SK-N-SH (cell line): ENCODE measurements at regions not wholly inside any gene's neighbourhood (a gene's known extent, or its start where the extent isn't known, plus 50 kb on each side); places are given as distances from the start of the nearest gene placed in this dataset.

Experiments
- CTCF ChIA-PET: fragments of 300-600, 350-600 bp; formaldehyde crosslinking; extraction: SDS; loops from one replicate; lab custom pipeline; 2021; lab: Yijun Ruan, JAX
- POLR2A ChIA-PET: fragments of 350-600 bp; sonication (Branson Sonifier 250); formaldehyde crosslinking; extraction: SDS; loops from one replicate; lab custom pipeline; 2020; ENCODE audit warnings: antibody characterized with exemption, inconsistent platforms; lab: Yijun Ruan, JAX
- DNase-seq: peaks from one replicate; pipeline ENCODE4 v3.0.0; 2012
- H2AFZ ChIP-seq: fragments of 200-600 bp; sonication (generic); 2 replicates; pipeline ENCODE4 v1.8.1; 2016; ENCODE audit warnings: antibody characterized with exemption, mild to moderate bottlenecking, low read depth
- H3F3A ChIP-seq: fragments of 200-600 bp; sonication (generic); replicated peaks from 2 replicates; pipeline ENCODE3; 2016; ENCODE audit warnings: antibody characterized with exemption, mild to moderate bottlenecking; ENCODE audit not compliant: insufficient read depth
- H3K27ac ChIP-seq, 2 experiments: fragments of 200-500 bp in 1 of 2; fragments of 200-600 bp in 1 of 2; sonication (Bioruptor generic) in 1 of 2; sonication (generic), shearing (Covaris generic) in 1 of 2; 2 replicates each; pipeline versions ENCODE4 v1.5.1 to v1.6.1; 2014 to 2016; ENCODE audit warnings: low read depth in 2 of 2, inconsistent platforms in 1 of 2, low read length in 1 of 2, mild to moderate bottlenecking in 1 of 2, mixed read lengths in 1 of 2
- H3K27me3 ChIP-seq: fragments of 200-600 bp; sonication (generic), shearing (Covaris generic); 2 replicates; pipeline ENCODE4 v1.6.1; 2016; ENCODE audit warnings: mixed run types; ENCODE audit not compliant: insufficient read depth
- H3K36me3 ChIP-seq, 2 experiments: fragments of 200-500 bp in 1 of 2; fragments of 200-600 bp in 1 of 2; sonication (Bioruptor generic) in 1 of 2; sonication (generic) in 1 of 2; replicated peaks in 1 of 2; 2 replicates each; pipeline versions ENCODE3 to v1.5.1; 2014 to 2016; ENCODE audit warnings: low read length in 1 of 2, mild to moderate bottlenecking in 1 of 2; ENCODE audit not compliant: insufficient read depth in 2 of 2, control insufficient read depth in 1 of 2
- H3K4me1 ChIP-seq, 2 experiments: fragments of 200-500 bp in 1 of 2; fragments of 200-600 bp in 1 of 2; sonication (Bioruptor generic) in 1 of 2; sonication (generic), shearing (Covaris generic) in 1 of 2; 2 replicates each; pipeline versions ENCODE4 v1.5.1 to v1.6.1; 2014 to 2016; ENCODE audit warnings: low read depth in 1 of 2, low read length in 1 of 2, mixed run types in 1 of 2; ENCODE audit not compliant: insufficient read depth in 2 of 2, control insufficient read depth in 1 of 2
- H3K4me2 ChIP-seq: fragments of 200-600 bp; sonication (generic), shearing (Covaris generic); 2 replicates; pipeline ENCODE4 v1.6.1; 2017; ENCODE audit warnings: mixed run types
- H3K4me3 ChIP-seq, 2 experiments: fragments of 200-500 bp in 1 of 2; fragments of 200-600 bp in 1 of 2; sonication (Bioruptor generic) in 1 of 2; sonication (generic), shearing (Covaris generic) in 1 of 2; 2 replicates each; pipeline versions ENCODE4 v1.5.1 to v1.8.1; 2014 to 2016; ENCODE audit warnings: low read depth in 2 of 2, inconsistent platforms in 1 of 2, low read length in 1 of 2, mild to moderate bottlenecking in 1 of 2, mixed read lengths in 1 of 2, moderate library complexity in 1 of 2
- H3K79me2 ChIP-seq: fragments of 200-600 bp; sonication (generic); 2 replicates; pipeline ENCODE4 v1.8.1; 2017; ENCODE audit warnings: mild to moderate bottlenecking; ENCODE audit not compliant: insufficient read depth
- H3K9ac ChIP-seq: fragments of 200-600 bp; sonication (generic); 2 replicates; pipeline ENCODE4 v1.6.1; 2017; ENCODE audit warnings: mixed run types
- H3K9me2 ChIP-seq: fragments of 200-600 bp; sonication (generic); 2 replicates; pipeline ENCODE4 v1.6.1; 2017; ENCODE audit warnings: mixed run types
- H3K9me3 ChIP-seq: fragments of 200-600 bp; sonication (generic); 2 replicates; pipeline ENCODE4 v1.6.1; 2017; ENCODE audit warnings: mixed run types, mild to moderate bottlenecking, moderate library complexity
- H4K20me1 ChIP-seq: fragments of 200-600 bp; sonication (generic); 2 replicates; pipeline ENCODE4 v1.6.1; 2017; ENCODE audit warnings: mild to moderate bottlenecking, mixed run types; ENCODE audit not compliant: insufficient read depth
- CHD2 ChIP-seq: fragments of 150-350 bp; IDR thresholded peaks from 2 replicates; pipeline ENCODE4 v1.6.1; 2018; ENCODE audit warnings: low read length; ENCODE audit not compliant: partially characterized antibody
- EP300 ChIP-seq, 2 experiments: IDR thresholded peaks; 2 replicates each; pipeline versions ENCODE4 v1.4.0 to v1.6.1; 2012; ENCODE audit warnings: borderline replicate concordance in 1 of 2, low read depth in 1 of 2, low read length in 1 of 2
- EZH2phosphoT487 ChIP-seq: fragments of 200-600 bp; sonication (generic); IDR thresholded peaks from 2 replicates; pipeline ENCODE4 v1.6.1; 2017; ENCODE audit warnings: low read depth, mixed run types, mild to moderate bottlenecking, antibody characterized with exemption, moderate library complexity, borderline replicate concordance
- FOXJ3 ChIP-seq: sonication (generic); formaldehyde crosslinking; IDR thresholded peaks from 2 replicates; pipeline ENCODE4 v1.5.1; 2020; ENCODE audit warnings: mild to moderate bottlenecking, missing genetic modification reagents
- GABPA ChIP-seq: IDR thresholded peaks from 2 replicates; pipeline ENCODE4 v1.4.0; 2012; ENCODE audit warnings: low read depth, mild to moderate bottlenecking
- MEF2A ChIP-seq: IDR thresholded peaks from 2 replicates; pipeline ENCODE4 v1.4.0; 2012; ENCODE audit warnings: low read depth, borderline replicate concordance
- MXI1 ChIP-seq: IDR thresholded peaks from 2 replicates; pipeline ENCODE4 v1.6.1; 2012; ENCODE audit warnings: mild to moderate bottlenecking, low read depth, low read length, improper control_type of control experiment
- NRF1 ChIP-seq: IDR thresholded peaks from 2 replicates; pipeline ENCODE4 v1.6.1; 2012; ENCODE audit warnings: low read depth, mild to moderate bottlenecking, low read length
- RAD21 ChIP-seq: IDR thresholded peaks from 2 replicates; pipeline ENCODE4 v1.6.1; 2012; ENCODE audit warnings: mild to moderate bottlenecking, low read length
- RXRA ChIP-seq: IDR thresholded peaks from 2 replicates; pipeline ENCODE4 v1.4.0; 2012; ENCODE audit warnings: low read depth, mild to moderate bottlenecking, borderline replicate concordance
- TAF1 ChIP-seq: IDR thresholded peaks from 2 replicates; pipeline ENCODE4 v1.6.1; 2012; ENCODE audit warnings: low read depth, mild to moderate bottlenecking, low read length, moderate library complexity, borderline replicate concordance
- TCF12 ChIP-seq: IDR thresholded peaks from 2 replicates; pipeline ENCODE4 v1.4.0; 2012
- TEAD4 ChIP-seq: IDR thresholded peaks from 2 replicates; pipeline ENCODE4 v1.4.0; 2012; ENCODE audit warnings: mild to moderate bottlenecking, borderline replicate concordance; ENCODE audit not compliant: insufficient read depth
- YY1 ChIP-seq: IDR thresholded peaks from 2 replicates; pipeline ENCODE4 v1.4.0; 2012; ENCODE audit warnings: low read depth, mild to moderate bottlenecking
- WGBS: methylation state at CpG from one replicate; pipeline ENCODE4 v1.1.6; 2017; ENCODE audit warnings: low lambda C conversion rate; 5-methylcytosine and 5-hydroxymethylcytosine counted together
- TF ChIP-seq, protein P1 (sequence below): IDR thresholded peaks from 2 replicates; pipeline ENCODE4; 2012
- TF ChIP-seq, protein P2 (sequence below): IDR thresholded peaks from 2 replicates; pipeline ENCODE4 v1.4.0; 2012; ENCODE audit warnings: low read depth, borderline replicate concordance
- TF ChIP-seq, protein P3 (sequence below): IDR thresholded peaks from 2 replicates; pipeline ENCODE4 v1.4.0; 2012; ENCODE audit warnings: low read depth, borderline replicate concordance

DNA sequence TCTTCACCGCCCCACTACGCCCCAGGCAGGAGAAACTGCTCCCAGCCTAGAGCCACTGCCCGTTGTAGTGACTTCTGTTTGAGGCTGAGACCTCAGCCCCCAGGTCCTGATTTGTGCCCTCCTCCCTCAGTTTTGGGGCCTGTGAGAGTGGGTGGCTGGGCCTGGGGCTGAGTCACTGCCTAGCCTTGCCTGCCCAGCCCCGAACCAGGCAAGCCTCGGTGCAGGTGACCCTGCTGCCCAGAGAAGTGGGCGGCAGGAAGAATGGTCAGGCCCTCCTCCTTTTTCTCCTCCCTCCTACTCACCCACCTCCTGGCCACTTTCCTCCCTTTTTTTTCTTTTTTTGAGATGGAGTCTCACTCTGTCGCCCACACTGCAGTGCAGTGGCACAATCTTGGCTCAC, 66.6 kb downstream of the ZFP36L2 start:
- Histone ChIP-seq H3K4me1 (peaks cover 8 to 10% of the 10 kb centered on the region in 2 experiments; a peak in 2 of 4 replicates), H3F3A (no peaks in the 10 kb centered on the region), H4K20me1 (no peaks in the 10 kb centered on the region), H3K4me3 (no peak overlapping the region), H2AFZ (no peak overlapping the region; the same call in 1 of the 2 replicates), H3K36me3 (no peaks in the 10 kb centered on the region)
- WGBS, result 86% methylated on average over 7 of the region's 7 CpGs
- TF ChIP-seq EP300 (IDR thresholded peaks at IDR 0.05; ENCODE audit: borderline replicate concordance in 1 of 2, low read depth in 1 of 2, low read length in 1 of 2), result no peak
- TF ChIP-seq FOXJ3 (CRISPR knock-in tag), result no peak
- no peak for TF ChIP-seq TAF1
- TF ChIP-seq MEF2A, result no peak
- TF ChIP-seq TEAD4, result no peak
- no peak for TF ChIP-seq MXI1
- TF ChIP-seq TCF12, result no peak
- TF ChIP-seq RXRA, result no peak
- no peak for TF ChIP-seq GABPA
- TF ChIP-seq NRF1, result no peak
- TF ChIP-seq RAD21, result no peak
- TF ChIP-seq, protein P1, sequence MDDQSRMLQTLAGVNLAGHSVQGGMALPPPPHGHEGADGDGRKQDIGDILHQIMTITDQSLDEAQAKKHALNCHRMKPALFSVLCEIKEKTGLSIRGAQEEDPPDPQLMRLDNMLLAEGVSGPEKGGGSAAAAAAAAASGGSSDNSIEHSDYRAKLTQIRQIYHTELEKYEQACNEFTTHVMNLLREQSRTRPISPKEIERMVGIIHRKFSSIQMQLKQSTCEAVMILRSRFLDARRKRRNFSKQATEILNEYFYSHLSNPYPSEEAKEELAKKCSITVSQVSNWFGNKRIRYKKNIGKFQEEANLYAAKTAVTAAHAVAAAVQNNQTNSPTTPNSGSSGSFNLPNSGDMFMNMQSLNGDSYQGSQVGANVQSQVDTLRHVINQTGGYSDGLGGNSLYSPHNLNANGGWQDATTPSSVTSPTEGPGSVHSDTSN, result no peak
- TF ChIP-seq EZH2phosphoT487, result no peak
- TF ChIP-seq YY1, result no peak
- no peak for TF ChIP-seq CHD2
- TF ChIP-seq, protein P2, sequence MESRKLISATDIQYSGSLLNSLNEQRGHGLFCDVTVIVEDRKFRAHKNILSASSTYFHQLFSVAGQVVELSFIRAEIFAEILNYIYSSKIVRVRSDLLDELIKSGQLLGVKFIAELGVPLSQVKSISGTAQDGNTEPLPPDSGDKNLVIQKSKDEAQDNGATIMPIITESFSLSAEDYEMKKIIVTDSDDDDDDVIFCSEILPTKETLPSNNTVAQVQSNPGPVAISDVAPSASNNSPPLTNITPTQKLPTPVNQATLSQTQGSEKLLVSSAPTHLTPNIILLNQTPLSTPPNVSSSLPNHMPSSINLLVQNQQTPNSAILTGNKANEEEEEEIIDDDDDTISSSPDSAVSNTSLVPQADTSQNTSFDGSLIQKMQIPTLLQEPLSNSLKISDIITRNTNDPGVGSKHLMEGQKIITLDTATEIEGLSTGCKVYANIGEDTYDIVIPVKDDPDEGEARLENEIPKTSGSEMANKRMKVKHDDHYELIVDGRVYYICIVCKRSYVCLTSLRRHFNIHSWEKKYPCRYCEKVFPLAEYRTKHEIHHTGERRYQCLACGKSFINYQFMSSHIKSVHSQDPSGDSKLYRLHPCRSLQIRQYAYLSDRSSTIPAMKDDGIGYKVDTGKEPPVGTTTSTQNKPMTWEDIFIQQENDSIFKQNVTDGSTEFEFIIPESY, result no peak
- TF ChIP-seq, protein P3, sequence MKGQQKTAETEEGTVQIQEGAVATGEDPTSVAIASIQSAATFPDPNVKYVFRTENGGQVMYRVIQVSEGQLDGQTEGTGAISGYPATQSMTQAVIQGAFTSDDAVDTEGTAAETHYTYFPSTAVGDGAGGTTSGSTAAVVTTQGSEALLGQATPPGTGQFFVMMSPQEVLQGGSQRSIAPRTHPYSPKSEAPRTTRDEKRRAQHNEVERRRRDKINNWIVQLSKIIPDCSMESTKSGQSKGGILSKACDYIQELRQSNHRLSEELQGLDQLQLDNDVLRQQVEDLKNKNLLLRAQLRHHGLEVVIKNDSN, result no peak
- TF ChIP-seq, all 33 proteins: peak for 0
- POLR2A ChIA-PET, result no interaction called here
- H3K9ac ChIP-seq, result no peak overlapping the region
- DNase-seq, result no peak
- H3K27ac ChIP-seq, result no peak overlapping the region
- no peaks in the 10 kb centered on the region for H3K27me3 ChIP-seq
- H3K9me2 ChIP-seq, result no peaks in the 10 kb centered on the region
- CTCF ChIA-PET, result interaction anchor here (1.0 to 1.3 kb wide), 2 partner anchors 8 to 10 kb away, joined by 3 to 4 read pairs; no protein-coding TSS in a partner anchor
- no peak overlapping the region for H3K4me2 ChIP-seq
- no peaks in the 10 kb centered on the region for H3K9me3 ChIP-seq
- H3K79me2 ChIP-seq, result no peaks in the 10 kb centered on the region
